ENCODE measurements at regions not wholly inside any gene's neighbourhood (a gene's known extent, or its start where the extent isn't known, plus 50 kb on each side); places are given as distances from the start of the nearest gene placed in this dataset.

GRCh38 chr17:72338847-72339790 is 218.3 kb downstream of the SOX9 start:
- no peak for TF ChIP-seq EP300 (IDR thresholded peaks at IDR 0.05)
- TF ChIP-seq CTCF (IDR thresholded peaks at IDR 0.05): no peak
- TF ChIP-seq POLR2A (IDR thresholded peaks at IDR 0.05): no peak
- no peaks in the 10 kb centered on the region for H3K9me3 ChIP-seq
- H3K27ac ChIP-seq: no peak overlapping the region
- H3K4me3 ChIP-seq: no peak overlapping the region
- no peaks in the 10 kb centered on the region for H3K4me1 ChIP-seq (ENCODE audit: insufficient read depth)
- H3K27me3 ChIP-seq: no peaks in the 10 kb centered on the region
- WGBS, 3 donors: 15 to 18% (median 18%) methylated on average over 12 of the region's 12 CpGs
- no peak for DNase-seq
- H3K36me3 ChIP-seq: no peaks in the 10 kb centered on the region
- intact Hi-C loops (cut with DNase I): no loop called here

- Histone ChIP-seq H3K9me3 (no peaks in the 10 kb centered on the region), H3K27me3 (no peaks in the 10 kb centered on the region), H3K4me3 (no peak overlapping the region), H3K4me1 (ENCODE audit: insufficient read depth) (no peaks in the 10 kb centered on the region), H3K27ac (no peak overlapping the region), H3K36me3 (no peaks in the 10 kb centered on the region)
- intact Hi-C loops (cut with DNase I): loop anchor here in 1 of 4 donors (5.0 kb wide), 1 partner anchor 51 kb away; no protein-coding TSS in a partner anchor
- TF ChIP-seq POLR2A (IDR thresholded peaks at IDR 0.05) (no peak), EP300 (IDR thresholded peaks at IDR 0.05) (no peak), CTCF (IDR thresholded peaks at IDR 0.05) (no peak)
- WGBS, 3 donors: 82 to 84% (median 83%) methylated on average over 6 of the region's 6 CpGs
- no peak for DNase-seq
These were observed 220.0 kb downstream of the SOX9 start for GRCh38 chr17:72340836-72341235.

- Histone ChIP-seq H3K36me3 (no peaks in the 10 kb centered on the region), H3K4me1 (ENCODE audit: insufficient read depth) (no peaks in the 10 kb centered on the region), H3K9me3 (no peaks in the 10 kb centered on the region), H3K4me3 (no peak overlapping the region), H3K27ac (no peak overlapping the region), H3K27me3 (no peaks in the 10 kb centered on the region)
- WGBS, 3 donors: 3 to 18% (median 4%) methylated on average over 5 of the region's 5 CpGs
- intact Hi-C loops (cut with DNase I): loop anchor here in 1 of 4 donors (5.0 kb wide), 1 partner anchor 50 kb away; no protein-coding TSS in a partner anchor
- DNase-seq: no peak
- TF ChIP-seq POLR2A (IDR thresholded peaks at IDR 0.05): no peak
- no peak for TF ChIP-seq CTCF (IDR thresholded peaks at IDR 0.05)
- no peak for TF ChIP-seq EP300 (IDR thresholded peaks at IDR 0.05)
These were observed 221.2 kb downstream of the SOX9 start for GRCh38 chr17:72342061-72342460.

GRCh38 chr17:72342627-72343527 is 222.1 kb downstream of the SOX9 start:
- no peaks in the 10 kb centered on the region for H3K27me3 ChIP-seq
- no peaks in the 10 kb centered on the region for H3K9me3 ChIP-seq
- TF ChIP-seq EP300 (IDR thresholded peaks at IDR 0.05): no peak
- TF ChIP-seq POLR2A (IDR thresholded peaks at IDR 0.05): no peak
- no peak for TF ChIP-seq CTCF (IDR thresholded peaks at IDR 0.05)
- H3K27ac ChIP-seq: no peak overlapping the region
- no peak overlapping the region for H3K4me3 ChIP-seq
- intact Hi-C loops (cut with DNase I): loop anchor here in 1 of 4 donors (5.0 kb wide), 1 partner anchor 49 kb away; no protein-coding TSS in a partner anchor
- no peak for DNase-seq
- H3K4me1 ChIP-seq (ENCODE audit: insufficient read depth): no peaks in the 10 kb centered on the region
- 25 to 32% (median 30%) methylated on average over 28 of the region's 28 CpGs for WGBS, 3 donors
- H3K36me3 ChIP-seq: no peaks in the 10 kb centered on the region

Data from ovary (tissue), 7 donors.